Progenitor cell of endocrine pancreas (in vitro differentiated cells): ENCODE measurements at regions not wholly inside any gene's neighbourhood (a gene's known extent, or its start where the extent isn't known, plus 50 kb on each side); places are given as distances from the start of the nearest gene placed in this dataset.

Experiments
- DNase-seq: peaks from one replicate; pipeline ENCODE4 v3.0.0; 2021; ENCODE audit warnings: low spot score; ENCODE audit not compliant: unreplicated experiment
- H3K27ac Mint-ChIP-seq: 2 replicates; pipeline ENCODE4 v1.8.0; 2021; ENCODE audit warnings: mild to moderate bottlenecking, moderate library complexity, mixed read lengths
- H3K27me3 Mint-ChIP-seq: 2 replicates; pipeline ENCODE4 v1.8.0; 2021; ENCODE audit warnings: mixed read lengths
- H3K36me3 Mint-ChIP-seq: 2 replicates; pipeline ENCODE4 v1.8.0; 2022; ENCODE audit warnings: mixed read lengths; ENCODE audit not compliant: insufficient read depth
- H3K4me1 Mint-ChIP-seq: 2 replicates; pipeline ENCODE4 v1.8.0; 2021; ENCODE audit warnings: low read depth, mixed read lengths
- H3K4me3 Mint-ChIP-seq: 2 replicates; pipeline ENCODE4 v1.8.0; 2021; ENCODE audit warnings: low read depth, mild to moderate bottlenecking, moderate library complexity, mixed read lengths
- H3K9me3 Mint-ChIP-seq: 2 replicates; pipeline ENCODE4 v1.8.0; 2021; ENCODE audit warnings: low read depth, mixed read lengths
- CTCF ChIP-seq: fragments of 200-600 bp; sonication (generic); IDR thresholded peaks from one replicate; pipeline ENCODE4 v1.5.0; 2021; ENCODE audit warnings: antibody characterized with exemption, mild to moderate bottlenecking; ENCODE audit not compliant: unreplicated experiment

- Mint-ChIP-seq H3K4me3 (no peak overlapping the region), H3K4me1 (no peaks in the 10 kb centered on the region), H3K27ac (no peak overlapping the region), H3K36me3 (peaks cover 2% of the 10 kb centered on the region), H3K9me3 (peaks cover 12% of the 10 kb centered on the region), H3K27me3 (peaks cover 28% of the 10 kb centered on the region)
- TF ChIP-seq CTCF = no peak
- no peak for DNase-seq
Observed at GRCh38 chr9:113754739-113755138, 121.4 kb upstream of the ZNF618 start.

- Mint-ChIP-seq H3K36me3 (peaks cover 2% of the 10 kb centered on the region), H3K9me3 (peaks cover 12% of the 10 kb centered on the region), H3K27ac (no peak overlapping the region), H3K4me3 (no peak overlapping the region), H3K4me1 (no peaks in the 10 kb centered on the region), H3K27me3 (peaks cover 28% of the 10 kb centered on the region)
- no peak for DNase-seq
- TF ChIP-seq CTCF = no peak
Observed at GRCh38 chr9:113755433-113755832, 120.7 kb upstream of the ZNF618 start.

GRCh38 chr9:113756476-113757192 lies 119.5 kb upstream of the ZNF618 start:
- Mint-ChIP-seq H3K36me3 (peaks cover 2% of the 10 kb centered on the region), H3K4me3 (no peak overlapping the region), H3K4me1 (no peaks in the 10 kb centered on the region), H3K27ac (no peak overlapping the region), H3K9me3 (peaks cover 12% of the 10 kb centered on the region), H3K27me3 (peaks cover 28% of the 10 kb centered on the region)
- TF ChIP-seq CTCF = no peak
- DNase-seq = no peak

- no peak for DNase-seq
- H3K9me3 Mint-ChIP-seq = peaks cover 12% of the 10 kb centered on the region
- H3K4me1 Mint-ChIP-seq = peaks cover 2% of the 10 kb centered on the region
- no peak for TF ChIP-seq CTCF
- H3K36me3 Mint-ChIP-seq = peaks cover 2% of the 10 kb centered on the region
- H3K4me3 Mint-ChIP-seq = no peak overlapping the region
- no peak overlapping the region for H3K27ac Mint-ChIP-seq
- peaks cover 12% of the 10 kb centered on the region for H3K27me3 Mint-ChIP-seq
Observed at GRCh38 chr9:113763429-113763828, 112.7 kb upstream of the ZNF618 start.

GRCh38 chr9:113764572-113764971 lies 111.5 kb upstream of the ZNF618 start:
- no peak for TF ChIP-seq CTCF
- Mint-ChIP-seq H3K4me3 (no peak overlapping the region), H3K27me3 (peaks cover 19% of the 10 kb centered on the region), H3K9me3 (peaks cover 3% of the 10 kb centered on the region), H3K4me1 (peaks cover 2% of the 10 kb centered on the region), H3K36me3 (peaks cover under 1% of the 10 kb centered on the region), H3K27ac (no peak overlapping the region)
- DNase-seq = no peak
